22Rv1 (cell line): ENCODE measurements at regions not wholly inside any gene's neighbourhood (a gene's known extent, or its start where the extent isn't known, plus 50 kb on each side); places are given as distances from the start of the nearest gene placed in this dataset.

Experiments
- CTCF ChIP-seq: fragments of 450-650 bp; IDR thresholded peaks from 2 replicates; pipeline ENCODE4 v1.5.1; 2017; ENCODE audit warnings: mild to moderate bottlenecking
- ZFX ChIP-seq: fragments of 450-650 bp; IDR thresholded peaks from 2 replicates; pipeline ENCODE4 v1.6.1; 2017; ENCODE audit warnings: antibody characterized with exemption, borderline replicate concordance

GRCh38 chr11:87754685-87755084, 420.6 kb downstream of the RAB38 start:
- TF ChIP-seq CTCF: no peak
- no peak for TF ChIP-seq ZFX
